Brain microvascular endothelial cell (primary cell): ENCODE measurements at regions not wholly inside any gene's neighbourhood (a gene's known extent, or its start where the extent isn't known, plus 50 kb on each side); places are given as distances from the start of the nearest gene placed in this dataset.

Experiments
- DNase-seq: peaks from one replicate; pipeline ENCODE4 v3.0.0-alpha.2; 2020
- H3K27ac ChIP-seq: fragments of 250-450 bp; sonication (Bioruptor Pico); 2 replicates; pipeline ENCODE4 v1.5.1; 2020; ENCODE audit warnings: mild to moderate bottlenecking, moderate library complexity
- H3K27me3 ChIP-seq: fragments of 250-450 bp; sonication (Bioruptor Pico); replicated peaks from 2 replicates; pipeline ENCODE4 v1.5.1; 2020; ENCODE audit warnings: mild to moderate bottlenecking
- H3K36me3 ChIP-seq: fragments of 250-450 bp; sonication (Bioruptor Pico); replicated peaks from 2 replicates; pipeline ENCODE4 v1.5.1; 2020; ENCODE audit warnings: mild to moderate bottlenecking
- H3K4me3 ChIP-seq: 2 replicates; pipeline ENCODE4 v1.5.1; 2011; ENCODE audit warnings: low read depth, mild to moderate bottlenecking, control low read depth, low read length, moderate library complexity
- CTCF ChIP-seq: IDR thresholded peaks from 2 replicates; pipeline ENCODE4 v1.5.1; 2011; ENCODE audit warnings: low read depth, mild to moderate bottlenecking, moderate library complexity, low read length, control low read depth, inconsistent platforms; ENCODE audit errors: missing control alignments
- in situ Hi-C: cut with HindIII; loops from 2 replicates; pipeline ENCODE4 v1.10.0; 2017; ENCODE audit warnings: low sequenced_read_pairs, low pct_ligation_motif_present

- Histone ChIP-seq H3K27ac (no peak overlapping the region), H3K4me3 (no peak overlapping the region), H3K27me3 (no peaks in the 10 kb centered on the region), H3K36me3 (no peaks in the 10 kb centered on the region)
- in situ Hi-C loops = no loop called here
- DNase-seq = no peak
- no peak for TF ChIP-seq CTCF
Observed at GRCh38 chr4:121517241-121517640, 136.4 kb upstream of the QRFPR start.

- in situ Hi-C loops = no loop called here
- TF ChIP-seq CTCF = peak; percentile 15
- H3K36me3 ChIP-seq = no peaks in the 10 kb centered on the region
Observed at GRCh38 chr4:121514443-121514842, 133.6 kb upstream of the QRFPR start.

GRCh38 chr4:121510341-121510874 is 129.6 kb upstream of the QRFPR start:
- no peaks in the 10 kb centered on the region for H3K36me3 ChIP-seq
- DNase-seq = no peak
- no peak overlapping the region for H3K27ac ChIP-seq
- H3K4me3 ChIP-seq = no peak overlapping the region
- in situ Hi-C loops = no loop called here
- no peak for TF ChIP-seq CTCF
- H3K27me3 ChIP-seq = no peaks in the 10 kb centered on the region

More at GRCh38 chr4:121514443-121514842, 133.6 kb upstream of the QRFPR start:
- Histone ChIP-seq H3K27me3 (no peaks in the 10 kb centered on the region), H3K27ac (no peak overlapping the region), H3K4me3 (no peak overlapping the region)
- DNase-seq = no peak

GRCh38 chr4:121485190-121485804 is 104.5 kb upstream of the QRFPR start:
- Histone ChIP-seq H3K27ac (no peak overlapping the region), H3K4me3 (no peak overlapping the region), H3K36me3 (no peaks in the 10 kb centered on the region), H3K27me3 (no peaks in the 10 kb centered on the region)
- DNase-seq = no peak
- TF ChIP-seq CTCF = no peak
- in situ Hi-C loops = no loop called here

- Histone ChIP-seq H3K4me3 (no peak overlapping the region), H3K36me3 (no peaks in the 10 kb centered on the region), H3K27me3 (no peaks in the 10 kb centered on the region), H3K27ac (no peak overlapping the region)
- peak; percentile 64 for DNase-seq
- in situ Hi-C loops = no loop called here
- peak; percentile 94 for TF ChIP-seq CTCF
Observed at GRCh38 chr4:121484633-121485032, 103.8 kb upstream of the QRFPR start.

- Histone ChIP-seq H3K4me3 (no peak overlapping the region), H3K27ac (no peak overlapping the region), H3K27me3 (no peaks in the 10 kb centered on the region), H3K36me3 (no peaks in the 10 kb centered on the region)
- in situ Hi-C loops = no loop called here
- TF ChIP-seq CTCF = no peak
- no peak for DNase-seq
Observed at GRCh38 chr4:121479808-121480207, 99.0 kb upstream of the QRFPR start.
